Endothelial cell of umbilical vein (primary cell): ENCODE measurements at regions not wholly inside any gene's neighbourhood (a gene's known extent, or its start where the extent isn't known, plus 50 kb on each side); places are given as distances from the start of the nearest gene placed in this dataset.

Experiments used
- BruUV-seq: library from RNA; stranded (reverse); fragments of 400-500 nt; replicated peaks from 2 replicates; lab custom pipeline; 2021; lab: Mats Ljungman, UMichigan
- CTCF ChIA-PET: fragments of 300-600, 350-600 bp; sonication (Branson Sonifier 250); formaldehyde crosslinking; loops from one replicate; lab custom pipeline; 2021; ENCODE audit warnings: antibody characterized with exemption, inconsistent platforms; lab: Charles Lee
- POLR2A ChIA-PET: fragments of 300-600, 350-600 bp; sonication (Branson Sonifier 250); formaldehyde crosslinking; loops from one replicate; lab custom pipeline; 2021; ENCODE audit warnings: antibody characterized with exemption, inconsistent platforms; lab: Charles Lee
- DNase-seq: peaks from one replicate; pipeline ENCODE4 v3.0.0-alpha.2; 2011; ENCODE audit warnings: low read depth, low spot score
- FAIRE-seq: peaks from 2 replicates; lab custom pipeline; 2011; peaks lifted over from hg19 to GRCh38; lab: Jason Lieb, UNC
- H2AFZ ChIP-seq: 2 replicates; pipeline ENCODE4 v1.6.0; 2012; ENCODE audit warnings: low read depth, low read length, control low read depth, inconsistent platforms
- H3K27ac ChIP-seq: 2 replicates; pipeline ENCODE4 v1.5.1; 2011; ENCODE audit warnings: low read depth, mild to moderate bottlenecking, control low read depth, low read length, moderate library complexity; ENCODE audit not compliant: insufficient read depth
- H3K27me3 ChIP-seq, 2 experiments: 2 replicates each; pipeline versions ENCODE4 v1.6.0 to v1.6.1; 2011; ENCODE audit warnings: low read length in 2 of 2, mixed read lengths in 1 of 2; ENCODE audit not compliant: control insufficient read depth in 2 of 2, insufficient read depth in 2 of 2
- H3K36me3 ChIP-seq, 2 experiments: 2 replicates in 1 of 2; 3 replicates in 1 of 2; pipeline ENCODE4 v1.5.1; 2011; ENCODE audit warnings: low read length in 2 of 2, mild to moderate bottlenecking in 1 of 2, moderate library complexity in 1 of 2; ENCODE audit not compliant: control insufficient read depth in 2 of 2, insufficient read depth in 2 of 2; ENCODE audit errors: extremely low read depth in 1 of 2
- H3K4me1 ChIP-seq: 3 replicates; pipeline ENCODE4 v1.5.1; 2011; ENCODE audit warnings: mild to moderate bottlenecking, low read length; ENCODE audit not compliant: control insufficient read depth, insufficient read depth; ENCODE audit errors: extremely low read depth
- H3K4me2 ChIP-seq: 2 replicates; pipeline ENCODE4 v1.6.1; 2011; ENCODE audit warnings: low read length, control low read depth, mixed read lengths; ENCODE audit not compliant: insufficient read depth
- H3K4me3 ChIP-seq, 3 experiments: fragments of 200-600 bp in 1 of 3; sonication (generic), shearing (Covaris generic) in 1 of 3; replicated peaks in 1 of 3; 2 replicates each; pipeline ENCODE4 v1.5.1; 2011 to 2016; ENCODE audit warnings: control low read depth in 3 of 3, low read length in 3 of 3, mild to moderate bottlenecking in 2 of 3, inconsistent platforms in 1 of 3, low read depth in 1 of 3, moderate library complexity in 1 of 3; ENCODE audit not compliant: insufficient read depth in 1 of 3
- H3K79me2 ChIP-seq: 2 replicates; pipeline ENCODE4 v1.6.0; 2012; ENCODE audit warnings: low read length, inconsistent platforms; ENCODE audit not compliant: control insufficient read depth, insufficient read depth
- H3K9ac ChIP-seq: replicated peaks from 2 replicates; pipeline ENCODE3; 2011; ENCODE audit warnings: low read length, control low read depth; ENCODE audit not compliant: insufficient read depth; ENCODE audit errors: extremely low read depth
- H3K9me1 ChIP-seq: replicated peaks from 3 replicates; pipeline ENCODE4 v1.6.0; 2011; ENCODE audit warnings: mild to moderate bottlenecking, low read length; ENCODE audit not compliant: control insufficient read depth, insufficient read depth; ENCODE audit errors: extremely low read depth
- H3K9me3 ChIP-seq: replicated peaks from 2 replicates; pipeline ENCODE4 v1.5.1; 2012; ENCODE audit warnings: low read length, inconsistent platforms; ENCODE audit not compliant: control insufficient read depth, insufficient read depth
- H4K20me1 ChIP-seq: replicated peaks from 2 replicates; pipeline ENCODE3; 2011; ENCODE audit warnings: mild to moderate bottlenecking, low read length; ENCODE audit not compliant: control insufficient read depth, insufficient read depth; ENCODE audit errors: extremely low read depth
- GATA2 ChIP-seq: IDR thresholded peaks from 2 replicates; pipeline ENCODE4 v1.7.0; 2011; ENCODE audit warnings: low read depth, mild to moderate bottlenecking, moderate library complexity, mixed read lengths, low read length; ENCODE audit not compliant: insufficient read length, insufficient read depth
- JUN ChIP-seq: IDR thresholded peaks from 2 replicates; pipeline ENCODE4 v1.6.1; 2011; ENCODE audit warnings: borderline replicate concordance, low read depth; ENCODE audit not compliant: insufficient read length, insufficient read depth
- POLR2A ChIP-seq: IDR thresholded peaks from 2 replicates; pipeline ENCODE4 v1.6.1; 2012; ENCODE audit warnings: low read depth, mild to moderate bottlenecking, control low read depth, low read length
- dilution Hi-C: fragments of 300-500 bp; cut with MboI; formaldehyde crosslinking; loops from one replicate; pipeline ENCODE4 v1.15.0; 2019; ENCODE audit warnings: low sequenced_read_pairs; ENCODE audit not compliant: extremely low pct_ligation_motif_present
- intact Hi-C: fragments of 100-400 bp; cut with micrococcal nuclease; formaldehyde crosslinking; loops from one replicate; pipeline ENCODE4 v1.10.0; 2022

- Histone ChIP-seq H3K36me3 (no peaks in the 10 kb centered on the region), H3K4me3 (no peak overlapping the region), H3K27ac (no peak overlapping the region), H3K4me2 (no peak overlapping the region), H3K9ac (no peak overlapping the region), H2AFZ (no peak overlapping the region), H3K79me2 (no peaks in the 10 kb centered on the region), H3K9me1 (no peaks in the 10 kb centered on the region), H3K9me3 (no peaks in the 10 kb centered on the region), H4K20me1 (no peaks in the 10 kb centered on the region), H3K4me1 (no peaks in the 10 kb centered on the region), H3K27me3 (peaks cover 0 to 4% of the 10 kb centered on the region in 2 experiments)
- FAIRE-seq: no peak
- dilution Hi-C loops: no loop called here
- no peak for TF ChIP-seq GATA2
- CTCF ChIA-PET: interaction anchor here (0.6 to 2.4 kb wide), 32 partner anchors 10 to 709 kb away, joined by 3 to 21 read pairs (median 6); no protein-coding TSS in a partner anchor
- peak; percentile 74 for DNase-seq
- no TSS peak for BruUV-seq
- intact Hi-C loops: loop anchor here (10.0 kb wide), 1 partner anchor 260 kb away; no protein-coding TSS in a partner anchor
- POLR2A ChIA-PET: no interaction called here
These were observed 80.3 kb upstream of the RHOBTB1 start for GRCh38 chr10:61024151-61024855.

GRCh38 chr10:61023053-61023452 lies 79.1 kb upstream of the RHOBTB1 start:
- no peaks in the 10 kb centered on the region for H3K27me3 ChIP-seq
- no peaks in the 10 kb centered on the region for H3K4me1 ChIP-seq
- no peaks in the 10 kb centered on the region for H3K36me3 ChIP-seq
- no peak overlapping the region for H3K4me3 ChIP-seq
- no peak overlapping the region for H3K27ac ChIP-seq
- H3K9me1 ChIP-seq: no peaks in the 10 kb centered on the region
- H3K9me3 ChIP-seq: no peaks in the 10 kb centered on the region
- H4K20me1 ChIP-seq: no peaks in the 10 kb centered on the region
- H3K9ac ChIP-seq: no peak overlapping the region
- no peak overlapping the region for H3K4me2 ChIP-seq
- ChIA-PET CTCF (no interaction called here), POLR2A (no interaction called here)
- H3K79me2 ChIP-seq: no peaks in the 10 kb centered on the region
- no peak overlapping the region for H2AFZ ChIP-seq
- intact Hi-C loops: loop anchor here (10.0 kb wide), 1 partner anchor 262 kb away; no protein-coding TSS in a partner anchor
- dilution Hi-C loops: no loop called here
- TF ChIP-seq JUN (no peak), POLR2A (no peak)
- BruUV-seq: no TSS peak
- FAIRE-seq (no peak), DNase-seq (no peak)
